HG03066 (cell line): ENCODE measurements at regions not wholly inside any gene's neighbourhood (a gene's known extent, or its start where the extent isn't known, plus 50 kb on each side); places are given as distances from the start of the nearest gene placed in this dataset.

Source experiments
- ATAC-seq: cut with Tn5 transposase; IDR thresholded peaks from one replicate; pipeline ENCODE4 v1.9.1; 2021; ENCODE audit warnings: low read depth; ENCODE audit not compliant: unreplicated experiment

GRCh38 chr10:131804551-131805295 is 96.1 kb upstream of the PPP2R2D start:
- ATAC-seq: no peak

DNA sequence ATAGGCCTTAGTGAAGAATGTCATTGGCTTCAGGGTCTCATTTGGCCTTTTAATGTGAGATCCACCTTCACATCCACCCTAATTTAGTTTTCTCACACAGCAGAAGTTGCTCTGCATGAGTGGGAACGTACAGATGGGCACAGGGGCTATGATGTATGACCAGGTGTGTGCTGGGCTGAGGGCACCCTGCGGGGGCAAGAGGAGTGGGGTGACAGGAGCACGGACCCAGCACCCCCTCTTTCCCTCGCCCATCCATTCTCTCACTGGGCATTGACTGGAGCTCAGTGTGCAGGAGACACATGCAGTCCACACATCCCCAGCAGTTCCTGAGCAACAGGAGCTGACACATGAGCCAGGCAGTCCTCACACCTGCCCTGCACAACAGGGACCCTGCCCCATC is 95.1 kb upstream of the PPP2R2D start:
- ATAC-seq: no peak

GRCh38 chr10:131806146-131806545 is 94.7 kb upstream of the PPP2R2D start:
- ATAC-seq: no peak

- ATAC-seq: no peak
Observed at GRCh38 chr10:131806646-131807317, 94.0 kb upstream of the PPP2R2D start.

DNA sequence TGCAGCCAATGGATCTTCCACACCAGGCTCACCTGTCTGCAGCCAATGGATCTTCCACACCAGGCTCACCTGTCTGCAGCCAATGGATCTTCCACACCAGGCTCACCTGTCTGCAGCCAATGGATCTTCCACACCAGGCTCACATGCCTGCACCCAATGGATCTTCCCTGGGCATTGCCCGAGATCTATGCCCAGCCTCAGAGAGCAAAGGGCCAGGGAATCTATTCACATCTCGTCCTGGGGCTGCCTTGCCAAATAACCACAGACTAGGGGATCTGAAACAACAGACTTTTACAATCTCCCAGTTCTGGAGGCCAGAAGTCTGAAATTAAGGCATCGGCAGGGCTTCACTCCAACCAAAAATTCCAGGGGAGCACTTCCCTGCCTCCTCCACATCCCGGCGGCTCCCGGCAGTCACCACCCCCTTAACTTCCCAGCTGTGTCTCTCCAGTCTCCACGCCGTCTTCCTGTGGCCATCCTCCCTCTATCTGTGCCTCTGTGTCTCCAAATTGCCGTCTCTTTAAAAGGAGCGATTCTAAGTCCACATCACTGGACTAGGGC is 92.4 kb upstream of the PPP2R2D start:
- ATAC-seq: no peak

GRCh38 chr10:131810036-131810804 is 90.6 kb upstream of the PPP2R2D start:
- ATAC-seq: no peak

DNA sequence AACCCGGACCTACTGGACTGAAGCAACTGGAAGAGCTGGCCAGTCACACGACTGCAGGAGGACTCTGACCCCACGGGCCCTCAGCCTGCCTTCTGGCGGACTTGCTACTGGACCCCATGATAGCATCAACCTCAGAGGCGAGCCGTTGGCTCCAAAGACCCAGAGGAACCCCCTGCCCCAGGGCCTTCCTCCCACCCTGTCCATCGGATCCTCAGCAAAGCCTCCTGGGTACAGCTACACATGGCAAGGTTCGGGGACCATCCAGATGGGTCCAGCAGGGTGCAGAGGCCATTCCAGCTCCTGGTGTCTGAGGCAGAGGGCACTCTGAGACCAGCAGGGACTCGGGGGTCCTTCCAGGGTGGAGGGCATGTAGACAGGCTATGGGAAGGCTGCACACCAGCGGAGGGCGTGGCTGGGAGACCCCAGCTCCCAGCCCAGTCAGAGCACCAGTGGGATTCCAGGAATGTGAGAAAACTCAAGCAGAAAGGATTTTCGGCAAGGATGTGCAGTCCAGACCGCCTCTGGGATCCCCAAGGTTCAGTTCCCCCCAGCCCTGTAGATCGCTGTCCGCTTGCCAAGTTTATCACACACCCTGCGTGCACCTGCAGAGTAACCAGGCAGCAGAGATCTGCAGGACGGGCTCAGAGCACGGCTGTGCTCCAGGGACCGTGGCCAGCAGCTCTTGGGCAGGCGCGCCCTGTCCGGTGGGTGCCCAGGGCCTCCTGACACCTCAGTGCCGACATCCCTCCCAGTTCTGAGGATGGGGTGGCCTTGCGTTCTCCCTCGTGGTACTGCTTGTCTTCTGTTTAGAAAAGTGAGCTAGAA is 89.8 kb upstream of the PPP2R2D start:
- no peak for ATAC-seq

DNA sequence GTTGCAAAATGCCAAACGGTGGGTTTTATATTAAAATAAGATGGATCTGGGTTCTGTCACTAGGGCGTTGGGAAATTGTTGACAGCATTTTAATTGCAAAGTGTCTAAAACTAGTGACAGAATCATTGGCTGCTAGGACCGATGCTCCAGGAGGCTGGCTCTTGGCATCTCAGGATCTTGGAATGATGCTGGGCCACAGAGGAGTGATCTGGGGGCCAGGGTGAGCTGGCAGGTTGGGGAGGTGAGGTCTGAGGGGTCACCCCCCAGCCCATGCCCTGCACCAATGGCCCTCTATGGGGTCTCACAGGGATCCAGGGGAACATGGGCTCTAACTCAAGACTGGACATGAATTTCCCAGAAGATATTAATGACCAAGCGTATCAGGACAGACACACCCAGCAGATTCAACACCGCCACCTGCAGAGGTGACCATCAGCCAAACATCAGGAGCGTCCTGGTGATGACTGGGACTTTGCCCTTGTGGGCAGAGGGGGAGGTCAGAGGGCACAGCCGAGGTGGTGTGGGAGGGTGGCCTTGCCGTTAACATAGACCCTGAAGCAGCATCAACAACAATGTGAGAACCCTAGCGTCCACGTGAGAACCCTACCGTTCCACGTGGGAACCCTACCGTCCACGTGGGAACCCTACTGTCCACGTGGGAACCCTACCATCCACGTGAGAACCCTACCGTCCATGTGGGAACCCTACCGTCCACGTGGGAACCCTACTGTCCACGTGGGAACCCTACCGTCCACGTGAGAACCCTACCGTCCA is 89.0 kb upstream of the PPP2R2D start:
- ATAC-seq: no peak

- no peak for ATAC-seq
Observed at GRCh38 chr10:131812736-131813604, 87.8 kb upstream of the PPP2R2D start.

GRCh38 chr10:131814567-131815265 is 86.1 kb upstream of the PPP2R2D start:
- no peak for ATAC-seq

GRCh38 chr10:131815266-131816156 is 85.3 kb upstream of the PPP2R2D start:
- ATAC-seq: no peak

GRCh38 chr10:131816157-131816775 is 84.5 kb upstream of the PPP2R2D start:
- ATAC-seq: no peak

- ATAC-seq: no peak
Observed at GRCh38 chr10:131816941-131817700, 83.7 kb upstream of the PPP2R2D start.

DNA sequence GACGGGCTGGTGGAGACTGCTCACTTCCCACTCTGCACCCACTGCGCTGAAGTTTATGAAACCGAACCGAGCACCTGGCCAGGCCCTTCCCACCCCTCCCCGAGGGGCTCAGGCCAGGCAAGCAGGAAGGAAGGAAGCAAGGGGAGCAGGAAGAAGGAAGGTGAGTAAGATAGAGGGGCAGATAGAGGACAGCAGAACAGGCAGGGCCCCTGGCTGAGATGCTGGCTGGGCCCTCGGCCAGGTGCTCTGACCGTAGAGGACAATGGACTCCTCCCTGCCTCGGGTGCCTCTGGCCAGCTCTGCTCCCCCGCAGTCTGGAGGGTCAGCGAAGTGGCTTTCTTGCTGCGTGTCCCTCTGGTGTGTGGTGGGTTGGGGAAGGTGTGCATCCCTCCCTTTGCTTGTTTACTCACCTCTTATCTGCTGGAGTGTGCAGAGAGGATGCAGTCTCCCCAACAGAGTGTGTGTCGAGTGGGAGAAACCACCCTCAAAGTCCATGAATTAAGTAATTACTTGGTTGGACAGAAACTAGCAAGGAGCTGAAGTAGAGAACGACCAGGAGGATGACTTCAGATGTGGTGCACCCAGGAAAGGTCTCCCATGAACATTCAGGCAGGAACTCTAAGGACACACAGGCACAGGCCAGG is 82.8 kb upstream of the PPP2R2D start:
- no peak for ATAC-seq

- no peak for ATAC-seq
Observed at GRCh38 chr10:131818510-131819234, 82.1 kb upstream of the PPP2R2D start.
